Neural progenitor cell (in vitro differentiated cells): ENCODE measurements at regions not wholly inside any gene's neighbourhood (a gene's known extent, or its start where the extent isn't known, plus 50 kb on each side); places are given as distances from the start of the nearest gene placed in this dataset.

Source experiments
- DNase-seq: peaks from one replicate; pipeline ENCODE4 v3.0.0-alpha.2; 2016; ENCODE audit warnings: low spot score
- H2AFZ ChIP-seq: fragments of 200-600 bp; sonication (generic); replicated peaks from 2 replicates; pipeline ENCODE4 v1.6.1; 2016; ENCODE audit warnings: antibody characterized with exemption
- H3F3A ChIP-seq: fragments of 200-600 bp; sonication (generic); 2 replicates; pipeline ENCODE4 v1.6.1; 2016; ENCODE audit warnings: antibody characterized with exemption, low read depth
- H3K27ac ChIP-seq: fragments of 200-600 bp; sonication (generic); 2 replicates; pipeline ENCODE4 v1.5.1; 2016; ENCODE audit warnings: mild to moderate bottlenecking
- H3K27me3 ChIP-seq: fragments of 200-600 bp; sonication (generic); 2 replicates; pipeline ENCODE4 v1.6.1; 2016; ENCODE audit warnings: mild to moderate bottlenecking, moderate library complexity
- H3K36me3 ChIP-seq: fragments of 200-600 bp; sonication (generic); 2 replicates; pipeline ENCODE4 v1.5.1; 2016
- H3K4me1 ChIP-seq: fragments of 200-600 bp; sonication (generic); 2 replicates; pipeline ENCODE4 v1.6.1; 2016; ENCODE audit warnings: mixed run types
- H3K4me2 ChIP-seq: fragments of 200-600 bp; sonication (generic); 2 replicates; pipeline ENCODE4 v1.6.1; 2016
- H3K4me3 ChIP-seq: fragments of 200-600 bp; sonication (generic); 2 replicates; pipeline ENCODE4 v1.5.1; 2016
- H3K79me2 ChIP-seq: fragments of 200-600 bp; sonication (generic); 2 replicates; pipeline ENCODE4 v1.6.1; 2016; ENCODE audit warnings: low read depth
- H3K9ac ChIP-seq: fragments of 200-600 bp; sonication (generic); 2 replicates; pipeline ENCODE4 v1.6.1; 2016
- H3K9me3 ChIP-seq: fragments of 200-600 bp; sonication (generic); 2 replicates; pipeline ENCODE4 v1.5.1; 2016; ENCODE audit warnings: low read depth
- H4K20me1 ChIP-seq: fragments of 200-600 bp; sonication (generic); 2 replicates; pipeline ENCODE4 v1.6.1; 2016; ENCODE audit warnings: low read depth
- H3K27ac Mint-ChIP-seq: 3 replicates; pipeline ENCODE4 v1.8.0; 2021; ENCODE audit warnings: mixed read lengths
- H3K27me3 Mint-ChIP-seq: 2 replicates; pipeline ENCODE4 v1.8.0; 2022; ENCODE audit warnings: low read depth, mild to moderate bottlenecking, inconsistent platforms, moderate library complexity, mixed read lengths; ENCODE audit not compliant: insufficient read depth
- H3K36me3 Mint-ChIP-seq: 3 replicates; pipeline ENCODE4 v1.8.0; 2021; ENCODE audit warnings: mixed read lengths
- H3K4me1 Mint-ChIP-seq: 3 replicates; pipeline ENCODE4 v1.8.0; 2021; ENCODE audit warnings: mixed read lengths
- H3K4me3 Mint-ChIP-seq: 3 replicates; pipeline ENCODE4 v1.8.0; 2021; ENCODE audit warnings: mild to moderate bottlenecking, moderate library complexity, mixed read lengths
- H3K9me3 Mint-ChIP-seq: 3 replicates; pipeline ENCODE4 v1.8.0; 2020; ENCODE audit warnings: mixed read lengths
- EZH2 ChIP-seq: fragments of 200-600 bp; sonication (generic); IDR thresholded peaks from 2 replicates; pipeline ENCODE4 v1.6.1; 2017; ENCODE audit warnings: antibody characterized with exemption, mild to moderate bottlenecking, moderate library complexity
- EZH2phosphoT487 ChIP-seq: fragments of 200-600 bp; sonication (generic); IDR thresholded peaks from 2 replicates; pipeline ENCODE4 v1.6.1; 2017; ENCODE audit warnings: antibody characterized with exemption
- TF ChIP-seq, protein P1 (sequence below): fragments of 200-600 bp; sonication (generic); IDR thresholded peaks from 2 replicates; pipeline ENCODE4 v1.5.1; 2017; ENCODE audit warnings: antibody characterized with exemption, mild to moderate bottlenecking

DNA sequence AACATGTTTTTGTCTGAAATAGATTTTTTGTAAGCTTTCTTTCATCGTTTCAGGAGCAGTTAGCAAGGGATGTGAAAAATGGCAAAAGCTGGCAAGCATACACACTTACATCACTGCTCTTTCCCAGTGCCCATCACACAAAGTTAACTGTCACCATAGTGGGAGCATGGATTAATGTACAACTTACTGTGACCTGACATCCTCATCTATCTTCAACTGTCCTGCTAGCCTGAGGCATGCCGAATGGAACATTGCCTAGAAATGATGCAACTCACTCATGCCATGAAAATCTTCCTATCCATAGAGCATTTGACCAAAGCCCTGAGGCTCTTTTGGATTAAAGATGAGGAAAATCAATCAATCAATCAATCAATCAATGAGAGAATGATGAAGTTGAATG, 491.7 kb upstream of the SLC10A2 start:
- Histone ChIP-seq H3K9me3 (no peaks in the 10 kb centered on the region), H3K4me1 (no peaks in the 10 kb centered on the region), H3K9ac (no peak overlapping the region), H3K27me3 (no peaks in the 10 kb centered on the region), H4K20me1 (no peaks in the 10 kb centered on the region), H3K79me2 (no peaks in the 10 kb centered on the region), H3K36me3 (no peaks in the 10 kb centered on the region), H3K4me2 (no peak overlapping the region), H3F3A (no peaks in the 10 kb centered on the region), H3K4me3 (no peak overlapping the region), H3K27ac (no peak overlapping the region), H2AFZ (no peak overlapping the region)
- no peak for DNase-seq
- H3K9me3 Mint-ChIP-seq: peaks cover 11% of the 10 kb centered on the region
- TF ChIP-seq, protein P1, sequence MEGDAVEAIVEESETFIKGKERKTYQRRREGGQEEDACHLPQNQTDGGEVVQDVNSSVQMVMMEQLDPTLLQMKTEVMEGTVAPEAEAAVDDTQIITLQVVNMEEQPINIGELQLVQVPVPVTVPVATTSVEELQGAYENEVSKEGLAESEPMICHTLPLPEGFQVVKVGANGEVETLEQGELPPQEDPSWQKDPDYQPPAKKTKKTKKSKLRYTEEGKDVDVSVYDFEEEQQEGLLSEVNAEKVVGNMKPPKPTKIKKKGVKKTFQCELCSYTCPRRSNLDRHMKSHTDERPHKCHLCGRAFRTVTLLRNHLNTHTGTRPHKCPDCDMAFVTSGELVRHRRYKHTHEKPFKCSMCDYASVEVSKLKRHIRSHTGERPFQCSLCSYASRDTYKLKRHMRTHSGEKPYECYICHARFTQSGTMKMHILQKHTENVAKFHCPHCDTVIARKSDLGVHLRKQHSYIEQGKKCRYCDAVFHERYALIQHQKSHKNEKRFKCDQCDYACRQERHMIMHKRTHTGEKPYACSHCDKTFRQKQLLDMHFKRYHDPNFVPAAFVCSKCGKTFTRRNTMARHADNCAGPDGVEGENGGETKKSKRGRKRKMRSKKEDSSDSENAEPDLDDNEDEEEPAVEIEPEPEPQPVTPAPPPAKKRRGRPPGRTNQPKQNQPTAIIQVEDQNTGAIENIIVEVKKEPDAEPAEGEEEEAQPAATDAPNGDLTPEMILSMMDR: no peak
- TF ChIP-seq EZH2phosphoT487: no peak
- TF ChIP-seq EZH2: no peak
- H3K27ac Mint-ChIP-seq: no peak overlapping the region
- H3K27me3 Mint-ChIP-seq: no peaks in the 10 kb centered on the region
- no peak overlapping the region for H3K4me3 Mint-ChIP-seq
- peaks cover 5% of the 10 kb centered on the region for H3K4me1 Mint-ChIP-seq
- H3K36me3 Mint-ChIP-seq: no peaks in the 10 kb centered on the region

DNA sequence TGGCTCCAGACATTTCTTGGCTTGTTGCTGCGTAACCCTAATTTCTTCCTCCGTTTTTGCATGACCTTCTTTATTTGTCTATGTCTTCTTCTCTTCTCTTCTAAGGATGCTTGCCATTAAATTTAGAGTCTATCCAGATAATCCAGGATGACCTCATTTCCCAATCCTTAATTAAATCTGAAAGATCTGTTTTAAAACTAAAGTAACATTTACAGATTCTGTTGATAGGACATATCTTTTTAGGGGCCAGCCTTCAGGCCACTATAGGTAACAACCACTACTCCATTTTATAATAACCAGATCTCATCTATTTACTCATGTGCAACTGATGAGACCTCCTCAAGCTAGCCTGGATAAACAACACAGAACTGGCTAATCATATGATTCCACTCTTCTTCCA, 490.5 kb upstream of the SLC10A2 start:
- Histone ChIP-seq H3K9ac (no peak overlapping the region), H3K4me3 (no peak overlapping the region), H3K27me3 (no peaks in the 10 kb centered on the region), H3K79me2 (no peaks in the 10 kb centered on the region), H3K9me3 (no peaks in the 10 kb centered on the region), H3K4me2 (no peak overlapping the region), H4K20me1 (no peaks in the 10 kb centered on the region), H2AFZ (no peak overlapping the region), H3K27ac (no peak overlapping the region), H3K4me1 (no peaks in the 10 kb centered on the region), H3F3A (no peaks in the 10 kb centered on the region), H3K36me3 (no peaks in the 10 kb centered on the region)
- no peak overlapping the region for H3K27ac Mint-ChIP-seq
- no peaks in the 10 kb centered on the region for H3K36me3 Mint-ChIP-seq
- H3K27me3 Mint-ChIP-seq: peaks cover 2% of the 10 kb centered on the region
- no peak overlapping the region for H3K4me3 Mint-ChIP-seq
- peaks cover 9% of the 10 kb centered on the region for H3K9me3 Mint-ChIP-seq
- peaks cover 5% of the 10 kb centered on the region for H3K4me1 Mint-ChIP-seq
- no peak for DNase-seq
- no peak for TF ChIP-seq EZH2

DNA sequence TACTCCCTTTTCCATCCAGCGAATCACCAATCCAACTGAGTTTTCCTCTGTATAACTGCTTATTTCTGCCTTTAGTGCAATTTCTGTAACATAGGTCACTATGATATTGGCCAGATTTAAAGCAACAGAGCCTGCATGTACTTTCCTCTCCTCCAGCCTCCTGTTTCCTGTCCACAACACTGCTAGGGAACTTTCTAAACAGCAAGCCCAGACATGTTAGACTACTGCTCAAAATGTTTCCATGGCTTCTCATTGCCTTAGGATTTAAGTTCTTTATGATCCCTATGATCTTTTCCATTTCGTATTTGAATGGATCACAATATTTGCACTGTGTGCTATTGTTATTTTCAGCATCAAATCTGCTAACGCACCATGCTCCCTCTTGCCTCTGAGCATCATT, 481.7 kb upstream of the SLC10A2 start:
- Histone ChIP-seq H3F3A (no peaks in the 10 kb centered on the region), H3K27me3 (no peaks in the 10 kb centered on the region), H3K27ac (no peak overlapping the region), H3K9ac (no peak overlapping the region), H2AFZ (no peak overlapping the region), H3K9me3 (no peaks in the 10 kb centered on the region), H3K4me3 (no peak overlapping the region), H4K20me1 (no peaks in the 10 kb centered on the region), H3K79me2 (no peaks in the 10 kb centered on the region), H3K4me2 (no peak overlapping the region), H3K36me3 (no peaks in the 10 kb centered on the region), H3K4me1 (no peaks in the 10 kb centered on the region)
- no peak for TF ChIP-seq EZH2phosphoT487
- no peak for TF ChIP-seq EZH2
- TF ChIP-seq, protein P1: no peak
- Mint-ChIP-seq H3K36me3 (no peaks in the 10 kb centered on the region), H3K4me1 (no peaks in the 10 kb centered on the region), H3K9me3 (peaks cover 24% of the 10 kb centered on the region), H3K27ac (no peak overlapping the region), H3K4me3 (no peak overlapping the region), H3K27me3 (peaks cover 6% of the 10 kb centered on the region)
- DNase-seq: no peak

DNA sequence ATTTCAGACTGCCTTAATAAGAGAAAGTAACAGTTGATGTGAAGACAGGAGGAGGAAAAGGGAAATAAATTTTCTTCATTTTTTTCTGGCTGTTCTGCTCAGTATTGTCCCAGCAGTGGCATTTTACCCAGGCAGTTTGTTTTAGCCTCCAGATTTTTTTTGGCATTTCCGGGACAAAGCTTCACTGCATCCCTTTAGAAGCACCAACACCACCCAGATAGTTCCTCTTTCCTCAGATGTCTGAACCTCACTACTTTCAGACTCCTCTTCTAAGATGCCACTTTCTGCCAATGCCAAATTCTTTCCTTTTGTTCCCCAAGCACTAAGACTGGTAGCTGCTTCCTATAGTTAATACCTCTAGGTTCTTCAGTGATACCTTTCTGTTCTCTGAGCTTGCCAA, 480.1 kb upstream of the SLC10A2 start:
- H3F3A ChIP-seq: no peaks in the 10 kb centered on the region
- H3K4me1 ChIP-seq: no peaks in the 10 kb centered on the region
- TF ChIP-seq EZH2phosphoT487: no peak
- TF ChIP-seq EZH2: no peak
- TF ChIP-seq, protein P1: no peak
- Mint-ChIP-seq H3K27me3 (peaks cover 4% of the 10 kb centered on the region), H3K4me3 (no peak overlapping the region), H3K27ac (no peak overlapping the region), H3K36me3 (no peaks in the 10 kb centered on the region), H3K9me3 (peaks cover 29% of the 10 kb centered on the region), H3K4me1 (no peaks in the 10 kb centered on the region)
- no peak overlapping the region for H3K27ac ChIP-seq
- no peak overlapping the region for H3K4me3 ChIP-seq
- no peak overlapping the region for H2AFZ ChIP-seq
- H3K9ac ChIP-seq: no peak overlapping the region
- DNase-seq: no peak
- no peaks in the 10 kb centered on the region for H3K27me3 ChIP-seq
- H3K4me2 ChIP-seq: no peak overlapping the region
- no peaks in the 10 kb centered on the region for H3K36me3 ChIP-seq
- no peaks in the 10 kb centered on the region for H4K20me1 ChIP-seq
- no peaks in the 10 kb centered on the region for H3K9me3 ChIP-seq
- no peaks in the 10 kb centered on the region for H3K79me2 ChIP-seq
